ENCODE measurements at regions not wholly inside any gene's neighbourhood (a gene's known extent, or its start where the extent isn't known, plus 50 kb on each side); places are given as distances from the start of the nearest gene placed in this dataset.

DNA sequence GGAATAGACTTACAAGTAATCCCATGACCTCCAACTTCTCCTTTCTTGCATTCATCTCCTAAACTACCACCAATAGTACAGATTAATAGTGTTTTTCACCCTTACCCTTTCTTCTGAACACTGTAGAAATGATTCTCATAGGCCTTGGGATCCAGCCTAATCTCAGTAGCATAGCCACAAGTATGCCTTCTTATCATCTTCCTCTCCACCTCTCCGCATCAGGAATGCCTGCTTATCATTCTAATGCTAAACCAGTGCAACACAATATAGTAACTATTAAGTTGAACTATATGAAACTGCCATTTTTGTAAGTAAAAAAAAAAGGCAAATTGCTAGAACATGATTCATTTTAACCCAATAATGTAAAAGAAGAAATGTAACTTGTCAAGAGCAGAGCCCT lies 79.5 kb upstream of the IL2 start:
- DNase-seq = no peak
- no peak overlapping the region for H3K27ac ChIP-seq
- no peaks in the 10 kb centered on the region for H3K36me3 ChIP-seq
- TF ChIP-seq CTCF (IDR thresholded peaks at IDR 0.05; ENCODE audit: low read depth, low read length) = no peak
- no peaks in the 10 kb centered on the region for H3K27me3 ChIP-seq (ENCODE audit: insufficient read depth, low read depth, severe bottlenecking)
- no peak overlapping the region for H3K4me3 ChIP-seq (ENCODE audit: low read depth, low read length)
- H3K9me3 ChIP-seq (ENCODE audit: severe bottlenecking) = no peaks in the 10 kb centered on the region

- DNase-seq = no peak
- TF ChIP-seq CTCF (IDR thresholded peaks at IDR 0.05; ENCODE audit: low read depth, low read length) = no peak
- no peaks in the 10 kb centered on the region for H3K27me3 ChIP-seq (ENCODE audit: insufficient read depth, low read depth, severe bottlenecking)
Measured at GRCh38 chr4:122534776-122535175, 78.3 kb upstream of the IL2 start.

DNA sequence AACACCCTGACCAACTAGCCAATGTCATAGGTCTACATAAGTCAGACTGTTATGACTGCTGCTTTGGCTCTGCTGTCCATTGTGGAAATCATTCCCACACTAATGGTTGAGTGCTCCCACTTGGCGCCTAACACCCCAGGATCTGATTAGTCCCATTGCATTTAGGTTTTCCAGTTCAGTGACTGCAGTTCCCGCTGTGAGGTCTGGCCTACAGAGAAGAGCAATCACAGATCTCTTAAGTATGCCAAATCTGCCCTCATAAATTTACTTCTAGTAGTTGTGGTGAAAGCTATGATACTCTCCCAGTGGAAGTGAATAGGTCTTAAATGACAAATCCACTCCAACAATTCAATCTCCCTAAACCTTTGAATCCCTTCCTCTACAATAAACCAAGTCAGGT lies 77.3 kb upstream of the IL2 start:
- H3K36me3 ChIP-seq = no peaks in the 10 kb centered on the region
- no peak for TF ChIP-seq CTCF (IDR thresholded peaks at IDR 0.05; ENCODE audit: low read depth, low read length)
- H3K4me3 ChIP-seq (ENCODE audit: low read depth, low read length) = no peak overlapping the region
- H3K27ac ChIP-seq = no peak overlapping the region
- peak; percentile 59 for DNase-seq
- H3K27me3 ChIP-seq (ENCODE audit: insufficient read depth, low read depth, severe bottlenecking) = no peaks in the 10 kb centered on the region
- H3K9me3 ChIP-seq (ENCODE audit: severe bottlenecking) = no peaks in the 10 kb centered on the region

More at GRCh38 chr4:122534776-122535175, 78.3 kb upstream of the IL2 start:
- no peaks in the 10 kb centered on the region for H3K36me3 ChIP-seq
- no peak overlapping the region for H3K27ac ChIP-seq
- H3K4me3 ChIP-seq (ENCODE audit: low read depth, low read length) = no peak overlapping the region
- no peaks in the 10 kb centered on the region for H3K9me3 ChIP-seq (ENCODE audit: severe bottlenecking)

DNA sequence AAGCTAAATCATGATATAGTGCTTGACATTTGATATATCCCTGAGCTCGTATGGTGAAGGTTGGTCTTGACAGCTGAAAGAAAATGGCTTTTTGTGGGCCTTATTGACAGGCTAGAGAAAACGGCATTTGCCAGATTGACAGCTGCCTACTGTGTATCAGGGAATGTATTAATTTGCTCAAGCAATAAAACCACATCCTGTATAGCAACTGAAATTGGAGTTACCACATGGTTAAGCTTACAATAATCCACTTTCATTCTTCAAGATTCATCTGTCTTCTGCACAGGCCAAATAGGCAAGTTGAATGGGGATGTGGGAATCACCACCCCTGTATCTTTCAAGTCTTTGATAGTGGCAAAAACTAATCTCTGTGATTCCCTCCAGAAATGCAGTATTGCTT lies 76.2 kb upstream of the IL2 start:
- Histone ChIP-seq H3K4me3 (ENCODE audit: low read depth, low read length) (no peak overlapping the region), H3K27me3 (ENCODE audit: insufficient read depth, low read depth, severe bottlenecking) (no peaks in the 10 kb centered on the region), H3K9me3 (ENCODE audit: severe bottlenecking) (no peaks in the 10 kb centered on the region), H3K36me3 (no peaks in the 10 kb centered on the region), H3K27ac (no peak overlapping the region)
- TF ChIP-seq CTCF (IDR thresholded peaks at IDR 0.05; ENCODE audit: low read depth, low read length) = no peak
- DNase-seq = no peak

GRCh38 chr4:122531514-122531913 lies 75.0 kb upstream of the IL2 start:
- no peak for DNase-seq
- no peaks in the 10 kb centered on the region for H3K27me3 ChIP-seq (ENCODE audit: insufficient read depth, low read depth, severe bottlenecking)
- no peak for TF ChIP-seq CTCF (IDR thresholded peaks at IDR 0.05; ENCODE audit: low read depth, low read length)
- H3K9me3 ChIP-seq (ENCODE audit: severe bottlenecking) = no peaks in the 10 kb centered on the region
- H3K36me3 ChIP-seq = no peaks in the 10 kb centered on the region
- H3K27ac ChIP-seq = no peak overlapping the region
- H3K4me3 ChIP-seq (ENCODE audit: low read depth, low read length) = no peak overlapping the region

DNA sequence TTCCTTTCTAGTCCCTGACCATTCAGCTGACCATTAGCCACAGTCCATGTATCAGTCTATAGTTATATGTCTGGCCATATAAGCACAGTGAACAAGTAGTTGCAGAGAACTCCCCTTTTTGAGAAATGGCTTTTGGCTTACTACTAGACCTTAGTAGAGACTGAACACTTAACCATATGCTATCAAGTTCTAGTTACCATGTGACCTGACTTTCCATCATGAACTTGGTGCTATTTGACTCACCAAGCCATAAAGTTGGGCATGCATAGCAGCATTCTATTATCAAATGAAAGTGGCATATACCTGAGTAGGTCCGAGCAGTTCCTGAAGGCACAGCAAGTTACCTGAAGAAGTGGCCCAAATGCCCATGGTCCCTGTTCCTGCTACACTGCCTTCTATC lies 74.5 kb upstream of the IL2 start:
- DNase-seq = no peak

More for the DNA sequence above, 74.5 kb upstream of the IL2 start:
- no peaks in the 10 kb centered on the region for H3K27me3 ChIP-seq (ENCODE audit: insufficient read depth, low read depth, severe bottlenecking)
- no peak overlapping the region for H3K4me3 ChIP-seq (ENCODE audit: low read depth, low read length)
- no peak overlapping the region for H3K27ac ChIP-seq
- H3K36me3 ChIP-seq = no peaks in the 10 kb centered on the region
- no peak for TF ChIP-seq CTCF (IDR thresholded peaks at IDR 0.05; ENCODE audit: low read depth, low read length)
- no peaks in the 10 kb centered on the region for H3K9me3 ChIP-seq (ENCODE audit: severe bottlenecking)

Measured in WERI-Rb-1 (cell line).